Naive thymus-derived CD4-positive, alpha-beta T cell (primary cell): ENCODE measurements at regions not wholly inside any gene's neighbourhood (a gene's known extent, or its start where the extent isn't known, plus 50 kb on each side); places are given as distances from the start of the nearest gene placed in this dataset.

Experiments used
- ATAC-seq: fragments of 150-1000 bp; cut with Tn5 transposase; 2 replicates; pipeline ENCODE4 v1.10.0; 2021; ENCODE audit warnings: mild to moderate bottlenecking, moderate library complexity
- CTCF ChIA-PET: fragments of 350-600 bp; sonication (Branson Sonifier 250); formaldehyde crosslinking; loops from one replicate; lab custom pipeline; 2021; ENCODE audit warnings: antibody characterized with exemption; lab: Charles Lee
- POLR2A ChIA-PET: fragments of 350-600 bp; sonication (Branson Sonifier 250); formaldehyde crosslinking; loops from one replicate; lab custom pipeline; 2021; ENCODE audit warnings: antibody characterized with exemption, inconsistent platforms; lab: Charles Lee
- DNase-seq, 9 donors: peaks; one replicate each; pipeline versions ENCODE4 v3.0.0 to v3.0.0-alpha.2; 2020 to 2022; ENCODE audit warnings: mixed read lengths in 1 of 9
- H3K27ac ChIP-seq: one replicate; pipeline ENCODE4 v1.7.0; 2013; ENCODE audit warnings: mild to moderate bottlenecking, low read depth, low read length, moderate library complexity
- H3K27me3 ChIP-seq, 2 donors: one replicate each; pipeline ENCODE4 v1.7.0; 2013; ENCODE audit warnings: low read length in 2 of 2, mild to moderate bottlenecking in 2 of 2, moderate library complexity in 2 of 2; ENCODE audit not compliant: control insufficient read depth in 2 of 2, insufficient read depth in 2 of 2
- H3K36me3 ChIP-seq, 3 experiments: 1 replicate in 2 of 3; 2 replicates in 1 of 3; pipeline ENCODE4 v1.7.0; 2013; ENCODE audit warnings: low read length in 3 of 3, mild to moderate bottlenecking in 3 of 3, moderate library complexity in 1 of 3; ENCODE audit not compliant: insufficient read depth in 3 of 3, control insufficient read depth in 2 of 3
- H3K4me1 ChIP-seq, 2 donors: one replicate each; pipeline ENCODE4 v1.7.0; 2013; ENCODE audit warnings: low read length in 2 of 2, mild to moderate bottlenecking in 2 of 2, moderate library complexity in 1 of 2; ENCODE audit not compliant: control insufficient read depth in 2 of 2, insufficient read depth in 2 of 2
- H3K4me3 ChIP-seq: 2 replicates; pipeline ENCODE4 v1.7.0; 2013; ENCODE audit warnings: mild to moderate bottlenecking, low read length
- H3K9me3 ChIP-seq, 3 experiments: 1 replicate in 2 of 3; 2 replicates in 1 of 3; pipeline ENCODE4 v1.7.0; 2013; ENCODE audit warnings: low read length in 3 of 3; ENCODE audit not compliant: control insufficient read depth in 2 of 3
- H3K27ac Mint-ChIP-seq, 9 donors: one replicate each; pipeline ENCODE4 v1.8.0; 2020 to 2022; ENCODE audit warnings: mixed read lengths in 9 of 9, mild to moderate bottlenecking in 8 of 9, moderate library complexity in 5 of 9, inconsistent platforms in 2 of 9
- H3K27me3 Mint-ChIP-seq, 5 donors: one replicate each; pipeline ENCODE4 v1.8.0; 2021 to 2022; ENCODE audit warnings: mixed read lengths in 5 of 5, mild to moderate bottlenecking in 1 of 5
- H3K36me3 Mint-ChIP-seq, 5 donors: one replicate each; pipeline ENCODE4 v1.8.0; 2020 to 2022; ENCODE audit warnings: mixed read lengths in 5 of 5, mild to moderate bottlenecking in 3 of 5, inconsistent platforms in 1 of 5
- H3K4me1 Mint-ChIP-seq, 7 donors: one replicate each; pipeline ENCODE4 v1.8.0; 2020 to 2022; ENCODE audit warnings: mixed read lengths in 7 of 7, mild to moderate bottlenecking in 3 of 7, inconsistent platforms in 1 of 7
- H3K4me3 Mint-ChIP-seq, 10 donors: one replicate each; pipeline ENCODE4 v1.8.0; 2020 to 2022; ENCODE audit warnings: mild to moderate bottlenecking in 10 of 10, mixed read lengths in 10 of 10, moderate library complexity in 6 of 10, inconsistent platforms in 2 of 10
- H3K9me3 Mint-ChIP-seq, 11 donors: one replicate each; pipeline ENCODE4 v1.8.0; 2020 to 2022; ENCODE audit warnings: mixed read lengths in 11 of 11, mild to moderate bottlenecking in 4 of 11, inconsistent platforms in 1 of 11, moderate library complexity in 1 of 11
- intact Hi-C, 2 donors: fragments of 100-400 bp; cut with micrococcal nuclease; formaldehyde crosslinking; loops; one replicate each; pipeline ENCODE4 v1.15.1; 2023

DNA sequence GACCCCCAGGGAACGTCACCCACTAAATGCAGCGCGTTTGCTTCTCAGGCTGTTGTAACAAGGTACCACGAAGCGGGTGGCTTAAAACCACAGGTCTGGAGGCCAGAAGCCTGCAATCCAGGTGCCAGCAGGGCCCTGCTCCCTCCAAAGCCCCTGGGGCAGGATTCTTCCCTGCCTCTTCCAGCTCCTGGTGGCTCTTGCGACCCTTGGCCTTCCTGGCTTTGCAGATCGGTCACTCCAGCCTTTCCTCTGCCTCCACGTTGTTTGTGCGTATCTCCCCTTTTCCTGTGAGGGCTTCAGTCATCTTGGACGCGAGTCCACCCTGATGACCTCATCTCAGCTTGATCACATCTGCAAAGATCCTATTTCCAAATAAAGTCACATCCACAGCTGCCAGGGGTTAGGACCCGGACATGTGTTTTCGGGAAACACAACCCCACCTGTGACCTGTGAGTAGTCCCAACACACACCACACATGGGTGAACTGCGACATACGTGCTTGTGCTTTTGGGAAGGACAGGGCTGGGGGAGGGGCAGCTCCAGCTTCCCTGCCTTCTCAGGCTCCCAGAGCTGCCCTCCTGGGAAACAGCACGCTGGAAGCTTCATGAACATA is 114.5 kb upstream of the NCOR2 start:
- Histone ChIP-seq H3K4me1 (no peaks in the 10 kb centered on the region), H3K36me3 (no peaks in the 10 kb centered on the region), H3K27ac (no peak overlapping the region), H3K4me3 (no peak overlapping the region), H3K9me3 (no peaks in the 10 kb centered on the region), H3K27me3 (no peaks in the 10 kb centered on the region)
- ATAC-seq (peak; percentile 3), DNase-seq (no peak)
- Mint-ChIP-seq H3K4me3 (no peak overlapping the region), H3K4me1 (peaks cover under 1 to 13% (median 7%) of the 10 kb centered on the region in 7 donors), H3K9me3 (peaks cover 0 to 1% (median 0%) of the 10 kb centered on the region in 11 donors), H3K36me3 (no peaks in the 10 kb centered on the region), H3K27ac (no peak overlapping the region), H3K27me3 (peaks cover 0 to 2% (median 0%) of the 10 kb centered on the region in 5 donors)
- ChIA-PET POLR2A (no interaction called here), CTCF (interaction anchor here (0.8 kb wide), 1 partner anchor 79 kb away, joined by 3 read pairs; no protein-coding TSS in a partner anchor)
- intact Hi-C loops, result no loop called here

DNA sequence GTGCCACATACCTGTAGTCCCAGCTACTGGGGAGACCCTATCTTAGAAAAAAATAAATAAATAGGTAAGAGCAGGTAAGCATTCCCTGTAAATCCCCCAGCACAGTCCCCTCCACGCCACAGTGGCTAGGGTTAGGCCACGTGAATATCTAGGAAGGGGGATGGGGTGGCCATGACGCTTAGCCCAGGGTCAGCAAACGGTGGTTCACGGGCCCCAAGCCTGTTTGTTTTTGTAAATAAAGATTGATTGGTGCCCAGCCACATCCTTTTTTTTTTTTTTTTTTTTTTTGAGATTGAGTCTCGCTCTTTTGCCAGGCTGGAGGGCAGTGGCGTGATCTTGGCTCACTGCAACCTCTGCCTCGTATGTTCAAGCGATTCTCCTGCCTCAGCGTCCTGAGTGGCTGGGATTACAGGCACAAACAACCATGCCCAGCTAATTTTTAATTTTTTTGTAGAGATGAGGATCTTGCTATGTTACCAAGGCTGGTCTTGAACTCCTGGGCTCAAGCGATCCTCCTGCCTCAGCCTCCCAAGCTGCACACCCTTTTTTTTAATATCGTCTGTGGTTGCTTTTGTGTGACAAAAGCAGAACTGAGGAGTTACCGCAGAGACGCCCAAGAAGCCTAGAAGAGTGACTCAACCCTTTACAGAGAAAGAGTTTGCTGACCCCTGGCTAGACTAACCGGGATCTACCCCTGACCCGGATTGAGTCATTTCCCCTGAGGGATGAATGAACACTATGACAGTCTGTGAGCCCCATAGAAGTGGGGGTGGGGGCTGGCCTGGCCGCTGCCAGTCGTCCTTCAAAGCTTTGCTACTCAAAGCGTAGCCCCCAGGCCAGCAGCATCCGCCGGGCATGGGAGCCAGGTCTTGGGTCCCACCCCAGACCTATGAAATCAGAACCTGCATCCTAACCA is 113.7 kb upstream of the NCOR2 start:
- Mint-ChIP-seq H3K27me3 (peaks cover 0 to 2% (median 0%) of the 10 kb centered on the region in 5 donors), H3K9me3 (peaks cover 0 to 1% (median 0%) of the 10 kb centered on the region in 11 donors), H3K36me3 (no peaks in the 10 kb centered on the region), H3K4me1 (peaks cover 0 to 12% (median 6%) of the 10 kb centered on the region in 7 donors), H3K4me3 (no peak overlapping the region), H3K27ac (no peak overlapping the region)
- intact Hi-C loops, result no loop called here
- H3K4me1 ChIP-seq, result no peaks in the 10 kb centered on the region
- no peaks in the 10 kb centered on the region for H3K36me3 ChIP-seq
- DNase-seq (peak in 1 of 9 donors; percentile 2), ATAC-seq (peak; percentile 90)
- no peak overlapping the region for H3K27ac ChIP-seq
- H3K9me3 ChIP-seq, result no peaks in the 10 kb centered on the region
- no peaks in the 10 kb centered on the region for H3K27me3 ChIP-seq
- POLR2A ChIA-PET, result no interaction called here
- no peak overlapping the region for H3K4me3 ChIP-seq
- CTCF ChIA-PET, result interaction anchor here (0.8 kb wide), 1 partner anchor 80 kb away, joined by 3 read pairs; no protein-coding TSS in a partner anchor

DNA sequence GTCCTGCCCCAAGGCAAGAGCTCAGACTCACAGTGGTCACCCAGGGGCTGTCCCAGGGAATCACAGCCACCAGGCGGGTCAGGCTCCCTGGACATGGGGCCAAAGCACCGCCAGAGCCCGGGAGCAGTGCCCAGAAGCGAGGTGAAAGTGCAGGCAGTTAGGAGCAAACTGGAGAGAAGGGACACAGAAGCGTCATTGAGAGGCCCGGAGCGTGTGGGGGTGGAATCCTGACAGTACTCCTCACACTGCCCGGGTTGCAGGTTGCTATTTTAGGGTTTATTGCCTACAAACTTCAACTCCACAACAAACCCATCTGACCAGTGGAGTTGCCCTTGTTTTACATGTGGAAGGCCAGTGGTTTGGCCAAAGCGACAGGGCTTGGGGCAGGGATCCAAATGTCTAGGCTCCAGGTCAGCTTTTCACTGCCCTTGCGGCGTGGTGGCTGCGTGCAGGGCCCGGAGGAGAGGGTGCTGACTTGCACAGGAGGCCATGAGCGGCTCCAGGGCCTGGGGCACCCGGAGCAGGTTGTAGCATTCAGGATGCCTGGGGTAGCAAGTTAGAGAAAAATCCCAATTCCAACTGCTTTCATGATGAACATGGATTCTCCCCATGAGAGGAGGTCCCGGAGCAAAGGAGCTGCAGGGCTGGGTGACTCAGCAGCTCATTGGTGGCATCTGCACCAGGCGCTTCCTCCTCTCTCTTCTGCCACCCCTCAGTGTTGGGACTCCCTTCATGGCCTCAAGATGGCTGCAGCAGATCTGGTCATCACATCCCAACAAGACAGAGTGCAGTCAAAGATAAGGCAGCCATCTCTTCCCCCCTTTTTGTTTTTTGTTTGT is 112.3 kb upstream of the NCOR2 start:
- no peak overlapping the region for H3K27ac Mint-ChIP-seq
- H3K4me1 Mint-ChIP-seq, result peaks cover 0 to 9% (median 0%) of the 10 kb centered on the region in 7 donors
- H3K9me3 ChIP-seq, result no peaks in the 10 kb centered on the region
- POLR2A ChIA-PET, result no interaction called here
- no peaks in the 10 kb centered on the region for H3K36me3 ChIP-seq
- no peak overlapping the region for H3K4me3 Mint-ChIP-seq
- ATAC-seq (no peak), DNase-seq (no peak)
- no peaks in the 10 kb centered on the region for H3K27me3 ChIP-seq
- intact Hi-C loops, result no loop called here
- H3K9me3 Mint-ChIP-seq, result peaks cover 0 to 1% (median 0%) of the 10 kb centered on the region in 11 donors
- CTCF ChIA-PET, result no interaction called here
- H3K4me3 ChIP-seq, result no peak overlapping the region
- no peaks in the 10 kb centered on the region for H3K36me3 Mint-ChIP-seq
- no peaks in the 10 kb centered on the region for H3K4me1 ChIP-seq
- H3K27ac ChIP-seq, result no peak overlapping the region
- no peaks in the 10 kb centered on the region for H3K27me3 Mint-ChIP-seq

DNA sequence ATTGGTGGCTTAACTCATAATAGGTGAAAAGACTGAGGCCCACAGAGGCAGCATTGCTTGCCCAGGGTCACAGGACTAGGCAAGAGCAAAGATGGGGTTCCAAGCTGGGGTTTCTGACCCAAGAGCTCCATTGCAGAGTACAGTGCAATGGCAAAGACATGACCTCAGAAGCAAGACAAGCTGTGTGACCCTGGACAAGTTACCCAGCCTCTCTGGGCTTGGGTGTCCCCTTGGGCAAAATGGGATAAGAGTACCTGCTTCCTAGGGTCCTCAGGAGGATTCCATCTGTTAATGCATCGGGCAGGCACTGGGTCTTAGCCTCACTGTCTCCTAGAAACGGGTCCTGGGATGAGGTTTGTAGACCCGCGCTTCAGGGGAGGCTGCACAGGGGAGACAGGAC is 111.6 kb upstream of the NCOR2 start:
- no peak overlapping the region for H3K4me3 ChIP-seq
- H3K27ac ChIP-seq, result no peak overlapping the region
- no peaks in the 10 kb centered on the region for H3K27me3 ChIP-seq
- POLR2A ChIA-PET, result no interaction called here
- CTCF ChIA-PET, result no interaction called here
- H3K36me3 ChIP-seq, result no peaks in the 10 kb centered on the region
- Mint-ChIP-seq H3K36me3 (no peaks in the 10 kb centered on the region), H3K4me1 (peaks cover 0 to 9% (median 0%) of the 10 kb centered on the region in 7 donors), H3K27ac (no peak overlapping the region), H3K27me3 (no peaks in the 10 kb centered on the region), H3K9me3 (peaks cover 0 to 1% (median 0%) of the 10 kb centered on the region in 11 donors), H3K4me3 (no peak overlapping the region)
- no peaks in the 10 kb centered on the region for H3K4me1 ChIP-seq
- no peak for DNase-seq
- ATAC-seq, result no peak
- no peaks in the 10 kb centered on the region for H3K9me3 ChIP-seq
- intact Hi-C loops, result no loop called here

DNA sequence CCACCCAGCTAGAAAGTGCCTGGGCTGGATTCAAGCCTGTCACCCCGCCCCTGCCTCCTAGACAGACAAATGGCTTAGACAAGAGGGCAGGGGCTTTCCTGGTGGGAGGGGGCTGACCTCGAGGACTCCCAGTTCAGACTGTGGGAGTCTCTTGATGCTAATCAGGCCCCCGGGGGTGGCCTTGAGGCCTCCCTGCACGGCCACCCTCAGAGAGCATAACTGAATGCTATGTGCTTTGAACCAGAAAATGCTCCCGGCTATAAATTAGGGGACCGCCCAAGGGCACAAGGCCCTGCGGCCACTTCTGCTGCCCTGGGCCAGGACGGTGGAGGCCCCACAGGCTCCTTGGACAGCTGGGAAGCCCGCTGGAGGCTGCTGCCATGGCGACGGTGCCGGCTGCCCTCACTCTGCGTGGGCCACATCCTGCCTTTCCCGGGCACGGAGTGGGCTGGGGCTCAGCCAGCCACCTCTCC is 111.0 kb upstream of the NCOR2 start:
- Histone ChIP-seq H3K27ac (no peak overlapping the region), H3K4me3 (no peak overlapping the region), H3K4me1 (no peaks in the 10 kb centered on the region), H3K36me3 (no peaks in the 10 kb centered on the region), H3K9me3 (no peaks in the 10 kb centered on the region), H3K27me3 (no peaks in the 10 kb centered on the region)
- H3K9me3 Mint-ChIP-seq, result peaks cover 0 to 1% (median 0%) of the 10 kb centered on the region in 11 donors
- DNase-seq, result no peak
- H3K27ac Mint-ChIP-seq, result no peak overlapping the region
- CTCF ChIA-PET, result no interaction called here
- no peaks in the 10 kb centered on the region for H3K36me3 Mint-ChIP-seq
- no peak overlapping the region for H3K4me3 Mint-ChIP-seq
- no peaks in the 10 kb centered on the region for H3K27me3 Mint-ChIP-seq
- H3K4me1 Mint-ChIP-seq, result peaks cover 0 to 9% (median 0%) of the 10 kb centered on the region in 7 donors
- POLR2A ChIA-PET, result no interaction called here
- intact Hi-C loops, result no loop called here
- ATAC-seq, result no peak

DNA sequence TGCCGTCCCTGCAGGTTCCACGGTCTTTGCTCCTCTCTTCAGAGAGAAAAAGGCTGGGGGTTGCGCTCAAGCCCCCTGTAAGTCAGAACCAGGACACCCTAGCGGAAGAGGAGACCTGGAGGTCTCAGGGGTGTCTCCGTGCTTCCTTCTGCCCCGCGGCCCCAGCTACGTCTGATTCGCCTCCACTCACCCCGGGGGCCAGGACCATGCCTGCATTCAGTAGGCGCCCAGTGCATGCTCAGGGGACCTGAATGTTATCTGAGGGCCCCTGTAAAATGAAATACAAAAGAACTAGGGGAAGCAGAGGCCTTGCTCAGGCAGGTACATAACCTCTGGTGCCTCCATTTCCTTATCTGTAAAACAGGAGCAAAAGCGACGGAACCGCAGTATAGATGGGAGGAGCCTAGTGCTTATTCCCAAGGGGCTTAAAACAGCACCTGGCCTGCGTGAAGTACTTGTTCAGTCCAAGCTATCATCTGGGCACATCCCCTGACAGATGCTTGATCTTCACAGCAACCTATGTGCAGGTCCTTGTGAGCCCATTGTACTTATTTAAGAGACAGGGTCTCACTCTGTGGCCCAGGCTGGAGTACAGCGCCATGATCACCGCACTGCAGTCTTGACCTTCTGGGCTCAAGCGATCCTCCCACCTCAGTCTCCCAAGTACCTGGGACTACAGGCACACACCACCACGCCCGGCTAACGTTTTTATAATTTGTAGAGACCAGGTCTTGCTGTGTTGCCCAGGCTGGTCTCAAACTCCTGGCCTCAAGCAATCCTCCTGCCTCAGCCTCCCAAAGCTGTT is 110.3 kb upstream of the NCOR2 start:
- H3K27ac Mint-ChIP-seq, result no peak overlapping the region
- H3K27me3 ChIP-seq, result no peaks in the 10 kb centered on the region
- H3K4me1 Mint-ChIP-seq, result peaks cover 0 to 8% (median 0%) of the 10 kb centered on the region in 7 donors
- H3K36me3 ChIP-seq, result no peaks in the 10 kb centered on the region
- intact Hi-C loops, result no loop called here
- H3K9me3 ChIP-seq, result no peaks in the 10 kb centered on the region
- ATAC-seq (no peak), DNase-seq (no peak)
- H3K4me3 Mint-ChIP-seq, result no peak overlapping the region
- H3K36me3 Mint-ChIP-seq, result no peaks in the 10 kb centered on the region
- POLR2A ChIA-PET, result no interaction called here
- no peak overlapping the region for H3K4me3 ChIP-seq
- CTCF ChIA-PET, result no interaction called here
- no peaks in the 10 kb centered on the region for H3K4me1 ChIP-seq
- H3K27me3 Mint-ChIP-seq, result no peaks in the 10 kb centered on the region
- no peaks in the 10 kb centered on the region for H3K9me3 Mint-ChIP-seq
- no peak overlapping the region for H3K27ac ChIP-seq
